ENCODE measurements at regions not wholly inside any gene's neighbourhood (a gene's known extent, or its start where the extent isn't known, plus 50 kb on each side); places are given as distances from the start of the nearest gene placed in this dataset.

- TF ChIP-seq, protein P1, sequence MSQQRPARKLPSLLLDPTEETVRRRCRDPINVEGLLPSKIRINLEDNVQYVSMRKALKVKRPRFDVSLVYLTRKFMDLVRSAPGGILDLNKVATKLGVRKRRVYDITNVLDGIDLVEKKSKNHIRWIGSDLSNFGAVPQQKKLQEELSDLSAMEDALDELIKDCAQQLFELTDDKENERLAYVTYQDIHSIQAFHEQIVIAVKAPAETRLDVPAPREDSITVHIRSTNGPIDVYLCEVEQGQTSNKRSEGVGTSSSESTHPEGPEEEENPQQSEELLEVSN (IDR thresholded peaks at IDR 0.05): no peak
- TF ChIP-seq CHD1 (IDR thresholded peaks at IDR 0.05; ENCODE audit: low read depth, low read length) (no peak), RAD21 (IDR thresholded peaks at IDR 0.05 in 1 of 2, conservative IDR thresholded peaks at IDR 0.05 in 1 of 2; ENCODE audit: low read depth in 2 of 2, low read length in 2 of 2) (no peak)
These were observed 84.5 kb downstream of the INHBB start (continued) for GRCh38 chr2:120430501-120430830.
